ENCODE measurements at regions not wholly inside any gene's neighbourhood (a gene's known extent, or its start where the extent isn't known, plus 50 kb on each side); places are given as distances from the start of the nearest gene placed in this dataset.
"Not testable (repeated sequence)": the region's sequence is repeated elsewhere in the genome, so short reads cannot be mapped to it uniquely, and the experiment has no call there.

DNA sequence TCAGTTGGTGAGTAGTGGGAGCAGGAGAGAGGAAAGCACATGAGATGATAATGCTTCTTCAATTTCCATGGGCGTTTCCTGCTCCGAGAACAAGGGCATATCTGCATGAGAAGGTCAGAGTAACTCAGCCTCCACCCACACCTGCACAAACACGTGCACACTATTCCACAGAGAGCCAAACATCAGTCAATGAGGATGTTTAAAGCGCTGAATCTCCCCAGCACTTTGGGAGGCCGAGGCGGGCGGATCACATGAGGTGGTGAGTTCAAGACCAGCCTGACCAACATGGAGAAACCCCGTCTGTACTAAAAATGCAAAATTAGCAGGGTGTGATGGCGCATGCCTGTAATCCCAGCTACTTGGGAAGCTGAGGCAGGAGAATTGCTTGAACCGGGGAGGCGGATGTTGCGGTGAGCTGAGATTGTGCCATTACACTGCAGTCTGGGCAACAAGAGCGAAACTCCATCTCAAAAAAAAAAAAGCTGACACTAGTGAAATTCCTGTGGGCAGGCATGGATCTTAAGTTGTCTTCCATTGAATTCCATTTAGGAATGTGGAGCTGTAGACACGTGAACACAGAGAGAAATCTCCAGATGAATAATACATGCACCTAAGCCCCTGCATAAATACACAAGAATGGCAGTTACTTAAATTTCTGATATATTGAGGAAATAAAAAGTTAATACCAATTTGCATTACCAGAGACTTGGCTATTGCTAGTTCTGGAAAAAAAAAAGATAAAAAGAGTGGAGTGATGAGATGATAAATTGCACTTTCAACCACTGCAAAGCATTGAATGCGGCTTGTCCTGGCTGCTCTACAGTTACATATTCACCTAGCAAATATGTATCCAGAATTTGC, 1097.4 kb upstream of the TMEM132C start:
- no peak for DNase-seq (ENCODE audit: low spot score)

DNA sequence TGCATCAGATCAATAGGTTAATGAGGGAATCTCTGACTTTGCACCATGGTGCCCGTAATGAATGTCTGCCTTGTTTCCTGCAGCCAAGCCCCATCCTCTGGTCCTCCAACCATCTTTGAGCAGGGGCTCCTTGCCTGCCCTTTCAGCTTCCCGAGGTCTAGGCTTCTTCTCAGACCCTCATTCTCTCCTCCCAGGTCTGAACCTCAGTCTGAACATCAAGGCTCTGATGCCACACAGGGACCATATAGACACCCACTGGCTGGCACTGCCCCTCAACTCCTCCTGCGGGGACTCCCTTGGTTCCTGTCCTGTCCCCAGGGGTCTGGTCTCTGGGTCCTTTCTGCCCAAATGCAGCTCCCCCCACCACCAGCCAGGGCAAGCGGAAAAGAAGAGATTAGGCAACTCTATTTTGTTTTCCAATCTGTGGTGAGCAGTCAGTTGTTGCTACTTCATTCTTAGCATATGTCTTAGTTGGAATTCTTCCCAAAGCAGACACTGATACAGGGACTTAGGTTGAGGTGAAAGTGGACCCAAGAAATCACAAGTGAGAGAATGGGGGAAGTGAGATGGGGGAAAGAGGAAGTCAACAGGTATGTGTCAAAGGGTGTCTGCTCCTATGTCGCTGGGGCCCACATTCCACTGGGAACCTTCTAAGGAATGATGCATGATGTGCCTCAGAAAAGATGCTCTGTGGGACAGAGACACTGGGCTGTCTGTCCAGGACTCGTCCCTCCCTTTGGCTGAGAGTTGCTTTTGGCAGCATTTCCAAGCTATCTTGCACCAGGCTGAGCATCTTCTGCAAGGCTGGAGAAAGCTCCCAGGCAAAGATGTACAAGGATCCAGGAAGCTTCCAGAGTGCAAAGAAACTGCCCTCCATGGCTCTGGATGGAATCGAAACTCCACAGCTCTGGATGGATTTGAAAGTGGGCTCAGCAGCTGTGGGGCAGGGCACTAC, 1096.5 kb upstream of the TMEM132C start:
- no peak for DNase-seq (ENCODE audit: low spot score)

DNA sequence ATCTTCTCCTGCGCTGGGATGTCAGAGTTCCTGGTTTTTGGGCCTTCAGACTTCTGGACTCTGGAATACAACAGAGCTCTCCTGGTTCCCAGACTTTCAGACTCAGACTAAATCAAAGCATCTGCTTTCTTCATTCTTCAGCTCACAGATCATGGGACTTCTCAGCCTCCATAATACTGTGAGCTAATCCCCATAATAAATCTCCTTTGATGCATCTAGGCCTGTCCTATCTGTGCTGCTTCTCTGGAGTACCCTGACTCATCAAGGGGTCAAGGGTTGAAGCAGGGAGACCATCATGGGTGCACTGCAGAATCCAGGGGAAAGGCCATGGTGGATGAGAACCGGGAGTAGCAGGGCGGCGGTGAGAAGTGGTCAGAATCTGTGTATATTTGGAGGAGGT, 1094.1 kb upstream of the TMEM132C start:
- DNase-seq (ENCODE audit: low spot score) = no peak

DNA sequence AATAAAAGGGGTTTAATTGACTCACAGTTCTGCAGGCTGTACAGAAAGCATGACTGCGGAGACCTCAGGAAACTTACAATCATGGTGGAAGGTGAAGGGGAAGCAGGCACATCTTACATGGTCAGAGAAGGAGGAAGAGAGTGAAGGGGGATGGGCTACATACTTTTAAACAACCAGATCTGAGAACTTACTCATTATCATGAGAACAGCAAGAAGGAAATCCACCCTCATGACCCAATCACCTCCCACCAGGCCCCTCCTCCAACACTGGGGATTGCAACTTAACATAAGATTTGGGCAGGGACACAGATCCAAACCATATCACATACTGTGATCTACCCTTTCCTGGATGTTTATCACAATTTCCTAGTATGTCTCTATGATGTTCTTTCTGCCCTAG, 1093.0 kb upstream of the TMEM132C start:
- not testable (repeated sequence) for DNase-seq (ENCODE audit: low spot score)

DNA sequence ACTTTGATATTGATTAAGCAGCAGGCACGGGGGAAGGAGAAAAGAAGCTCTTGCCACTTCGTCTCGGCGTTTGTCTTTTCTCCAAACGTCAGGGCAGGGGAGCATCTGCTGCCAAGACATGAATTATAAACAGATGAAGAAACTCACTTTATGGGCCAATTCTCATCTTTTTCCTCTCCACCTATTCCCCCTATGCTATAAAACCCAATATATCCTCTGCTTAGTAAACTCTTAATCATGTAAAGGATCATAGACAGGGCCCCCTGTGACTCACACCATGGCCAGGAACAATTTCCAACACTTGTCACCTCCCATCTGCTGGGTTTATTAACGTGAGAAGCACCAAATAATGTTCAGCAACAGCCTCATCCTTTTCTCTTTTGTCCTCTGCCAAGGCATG, 1092.1 kb upstream of the TMEM132C start:
- no peak for DNase-seq (ENCODE audit: low spot score)

DNA sequence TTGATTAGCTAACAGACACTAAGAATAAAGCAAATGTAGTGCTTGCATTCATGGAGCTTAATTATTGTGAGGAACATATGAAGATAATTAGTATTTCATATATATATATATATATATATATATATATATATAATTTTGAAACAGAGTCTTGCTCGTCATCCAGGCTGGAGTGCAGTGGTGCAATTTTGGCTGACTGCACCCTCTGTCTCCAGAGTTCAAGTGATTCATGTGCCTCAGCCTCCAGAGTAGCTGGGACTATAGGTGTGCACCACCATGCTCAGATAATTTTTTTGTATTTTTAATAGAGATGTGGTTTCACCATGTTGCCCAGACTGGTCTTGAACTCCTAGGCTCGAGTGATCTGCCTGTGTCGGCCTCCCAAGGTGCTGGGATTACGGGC, 1091.6 kb upstream of the TMEM132C start:
- DNase-seq (ENCODE audit: low spot score) = no peak

DNA sequence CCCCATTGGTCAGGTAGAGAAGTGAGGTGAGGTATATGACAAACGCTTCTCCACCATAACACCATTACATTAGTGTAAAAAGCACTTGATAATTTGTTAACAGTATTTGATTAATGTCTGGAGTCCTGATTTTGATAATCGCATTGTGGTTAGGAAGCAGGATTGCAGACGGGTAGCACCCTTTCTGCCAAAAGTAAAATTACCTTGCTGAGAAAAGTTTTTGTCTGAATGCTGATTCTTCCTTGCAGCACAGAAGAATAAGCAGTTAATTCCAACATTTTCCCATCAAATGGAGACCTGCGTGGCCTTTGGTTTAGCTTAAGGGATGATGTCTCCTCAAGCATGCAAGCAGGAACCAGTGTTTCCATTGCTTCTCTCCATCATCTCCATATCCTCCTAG, 1090.2 kb upstream of the TMEM132C start:
- DNase-seq (ENCODE audit: low spot score) = no peak

DNA sequence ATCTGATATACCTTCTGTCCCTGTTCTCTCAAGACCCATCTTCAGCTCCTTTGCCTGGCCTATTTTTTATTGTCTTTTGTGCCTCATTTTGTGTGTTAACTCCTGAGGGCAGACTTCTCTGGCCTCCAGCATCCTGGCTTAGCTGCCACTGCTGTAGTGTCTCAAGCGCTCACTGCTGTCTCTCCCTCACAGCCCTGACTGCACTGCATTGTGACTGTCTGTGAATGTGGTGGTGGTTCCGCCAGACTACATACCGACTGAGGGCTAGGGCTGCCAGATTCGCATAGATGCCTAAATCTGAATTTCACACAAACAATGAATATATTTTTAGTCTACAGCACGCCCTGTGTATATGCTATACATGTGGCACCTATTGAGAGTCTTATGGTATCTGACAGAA, 1088.9 kb upstream of the TMEM132C start:
- DNase-seq (ENCODE audit: low spot score) = no peak

DNA sequence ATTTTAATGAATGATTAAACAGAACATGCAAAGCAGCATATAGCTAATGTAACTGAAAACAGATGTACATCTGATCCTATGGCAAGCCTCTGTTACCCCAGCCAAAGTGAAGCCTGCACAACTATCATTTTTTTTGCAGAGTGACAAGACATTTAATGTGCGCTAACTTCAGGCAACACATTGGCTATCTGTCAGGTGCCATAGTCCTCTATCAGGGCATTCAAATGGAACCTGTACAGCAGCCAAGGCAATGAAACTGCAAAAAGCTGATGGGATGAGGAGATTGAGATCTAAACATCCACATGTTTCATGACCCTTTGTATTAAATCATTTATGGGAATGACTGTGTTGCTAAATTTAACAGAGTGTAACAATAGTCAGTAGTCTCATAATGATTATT, 1088.5 kb upstream of the TMEM132C start:
- no peak for DNase-seq (ENCODE audit: low spot score)

DNA sequence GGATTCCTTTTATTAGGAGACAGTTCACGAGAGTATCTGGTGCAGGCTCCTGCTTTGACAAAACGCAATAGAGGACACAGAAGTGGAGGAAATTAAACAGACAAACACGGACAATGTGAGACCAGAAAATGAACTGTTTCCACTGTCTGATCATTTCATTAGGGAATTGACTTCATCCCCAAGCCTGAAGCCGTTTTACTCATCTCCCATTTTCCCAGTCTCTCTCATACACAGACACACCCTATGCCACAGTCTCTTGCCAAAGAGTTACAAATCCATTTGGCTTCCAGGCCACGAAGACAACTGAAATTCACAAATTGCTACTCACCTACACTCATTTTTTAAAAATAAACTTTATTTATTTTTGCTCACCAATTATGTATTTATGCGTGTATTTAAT, 1087.8 kb upstream of the TMEM132C start:
- no peak for DNase-seq (ENCODE audit: low spot score)

DNA sequence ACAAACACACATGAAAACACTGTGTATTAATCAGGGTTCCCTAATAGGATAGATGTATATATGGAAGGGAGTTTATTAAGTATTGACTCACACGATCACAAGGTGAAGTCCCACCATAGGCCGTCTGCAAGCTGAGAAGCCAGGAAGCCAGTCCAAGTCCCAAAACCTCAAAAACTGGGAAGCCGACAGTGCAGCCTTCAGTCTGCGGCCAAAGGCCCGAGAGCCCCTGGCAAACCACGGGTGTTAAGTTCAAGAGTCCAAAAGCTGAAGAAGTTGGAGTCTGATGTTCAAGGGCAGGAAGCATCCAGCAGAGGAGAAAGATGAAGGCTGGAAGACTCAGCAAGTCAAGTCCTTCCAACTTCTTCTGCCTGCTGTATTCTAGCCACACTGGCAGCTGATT, 1085.0 kb upstream of the TMEM132C start:
- DNase-seq (ENCODE audit: low spot score) = no peak

DNA sequence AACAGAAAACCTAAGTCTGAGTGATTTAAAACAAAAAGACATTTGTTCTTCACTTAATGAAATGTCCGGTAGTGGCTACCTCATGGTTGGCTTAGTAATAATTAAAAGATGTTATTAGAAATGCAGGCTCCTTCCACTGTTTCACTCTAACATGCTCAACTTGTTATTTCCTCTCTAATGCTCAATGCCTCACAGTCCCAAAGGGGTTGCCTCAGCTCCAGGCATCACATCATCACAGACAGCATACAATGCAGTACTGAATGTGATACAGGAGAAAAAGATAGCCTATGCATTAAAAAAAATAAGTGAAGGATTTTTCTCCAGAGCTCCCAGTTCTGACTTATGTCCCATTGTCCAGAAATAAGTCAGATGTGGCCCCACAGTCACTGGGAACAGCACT, 1077.0 kb upstream of the TMEM132C start:
- DNase-seq (ENCODE audit: low spot score) = no peak

DNA sequence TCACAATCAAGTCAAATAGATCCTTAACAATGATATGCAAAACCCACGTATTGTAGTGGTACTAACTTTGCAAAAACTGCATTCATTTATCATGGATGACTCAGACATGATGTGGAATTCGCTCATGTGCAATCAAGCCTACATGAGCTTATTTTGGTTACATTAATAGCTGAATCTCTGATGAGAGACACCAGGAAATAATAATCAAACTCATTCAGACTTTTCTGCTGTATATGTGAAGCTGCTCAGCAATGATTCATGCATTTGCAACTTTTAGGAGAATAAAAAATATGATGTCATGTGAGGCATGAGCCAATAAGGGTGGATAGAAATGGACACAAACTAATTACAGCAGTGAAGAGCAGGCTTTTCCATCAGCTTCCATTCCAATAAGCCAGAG, 1075.8 kb upstream of the TMEM132C start:
- DNase-seq (ENCODE audit: low spot score) = no peak

DNA sequence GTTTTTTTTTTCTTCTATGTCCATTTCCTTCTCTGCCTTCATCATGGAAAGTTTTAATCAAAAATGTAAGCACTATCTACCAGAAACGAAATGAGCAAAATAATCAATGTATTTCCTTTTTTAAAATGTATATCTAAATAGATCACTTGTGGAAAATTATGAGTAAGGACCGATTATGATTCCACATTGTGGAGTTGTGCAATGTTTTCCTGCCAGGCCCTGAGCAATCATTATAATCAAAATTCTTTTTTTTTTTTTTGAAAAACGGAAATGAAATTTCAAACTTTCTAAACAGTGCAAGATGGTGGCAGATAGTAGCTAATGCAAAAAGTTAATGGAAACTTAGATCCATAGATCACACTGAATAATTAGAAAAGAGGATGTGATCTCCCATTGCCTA, 1074.6 kb upstream of the TMEM132C start:
- DNase-seq (ENCODE audit: low spot score) = no peak

DNA sequence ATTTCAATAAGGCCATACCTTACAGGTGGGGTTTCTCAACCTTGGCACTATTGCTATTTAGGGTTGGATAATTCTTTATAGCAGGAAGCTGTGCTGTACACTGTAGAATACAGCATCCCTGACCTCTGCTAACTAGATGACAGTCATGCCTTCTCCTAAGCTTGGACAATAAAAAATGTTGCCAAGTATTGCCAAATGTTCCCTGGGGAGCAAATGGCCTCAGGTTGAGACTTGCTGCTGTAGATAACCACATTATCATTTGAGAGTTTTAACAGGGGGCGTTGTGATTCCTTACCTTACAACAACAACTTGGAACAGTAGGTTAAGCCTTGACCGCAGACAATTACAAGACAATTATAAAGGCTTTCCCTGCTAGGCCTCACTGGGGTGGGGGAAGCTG, 1073.6 kb upstream of the TMEM132C start:
- no peak for DNase-seq (ENCODE audit: low spot score)

DNA sequence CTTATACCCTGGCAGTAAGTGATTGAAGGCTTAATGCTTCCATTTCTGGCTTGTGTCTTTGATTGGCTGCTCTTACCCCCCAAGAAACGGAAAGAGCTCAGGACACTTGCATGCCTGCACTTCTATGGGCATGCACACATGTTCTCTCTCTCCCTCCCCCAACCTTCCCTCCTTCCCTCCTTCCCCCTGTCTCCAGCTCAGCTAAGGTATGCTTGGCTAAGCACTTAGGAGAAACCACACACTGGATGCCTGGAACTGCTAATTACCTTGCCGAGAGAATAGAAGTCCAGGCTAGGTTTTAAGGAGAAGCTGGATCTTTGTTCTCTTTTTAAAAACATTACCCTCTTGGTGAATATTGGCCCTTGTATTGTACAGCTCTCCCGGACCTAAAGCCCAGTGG, 1072.8 kb upstream of the TMEM132C start:
- DNase-seq (ENCODE audit: low spot score) = no peak

DNA sequence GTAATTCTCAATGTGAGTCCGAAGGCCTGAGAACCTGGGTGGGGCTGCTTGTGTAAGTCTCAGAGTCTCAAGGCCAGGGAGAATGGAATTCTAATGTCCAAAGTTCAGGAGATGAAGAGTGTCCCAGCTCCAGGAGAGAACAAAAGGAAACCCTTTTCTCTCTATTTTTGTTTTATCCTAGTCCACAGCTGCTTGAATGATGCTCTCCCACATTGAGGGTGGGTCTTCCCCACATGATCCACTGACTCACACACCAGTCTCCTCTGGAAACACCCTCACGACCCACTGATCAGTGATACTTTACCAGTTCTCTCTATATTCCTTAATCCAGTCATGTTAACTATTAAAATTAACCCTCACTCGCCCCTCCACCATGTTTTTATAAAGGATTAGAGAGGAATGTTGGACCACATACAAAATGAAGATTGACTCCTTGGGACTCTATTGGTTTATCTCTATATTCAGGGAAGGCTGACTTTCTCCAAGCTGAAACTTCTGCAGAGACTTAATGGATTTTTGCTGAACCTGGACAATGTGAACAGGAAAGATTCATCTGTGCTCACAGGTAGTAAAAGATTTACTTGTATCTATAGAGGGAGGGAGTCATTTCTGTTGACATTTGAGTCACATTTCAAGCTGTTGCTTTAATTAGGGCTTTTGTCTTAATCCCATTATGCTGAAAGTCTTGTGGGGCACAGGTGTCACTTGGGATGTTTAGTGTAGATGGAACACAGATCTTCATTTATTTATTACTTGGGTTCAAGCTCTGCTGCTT, 1061.0 kb upstream of the TMEM132C start:
- no peak for DNase-seq (ENCODE audit: low spot score)

DNA sequence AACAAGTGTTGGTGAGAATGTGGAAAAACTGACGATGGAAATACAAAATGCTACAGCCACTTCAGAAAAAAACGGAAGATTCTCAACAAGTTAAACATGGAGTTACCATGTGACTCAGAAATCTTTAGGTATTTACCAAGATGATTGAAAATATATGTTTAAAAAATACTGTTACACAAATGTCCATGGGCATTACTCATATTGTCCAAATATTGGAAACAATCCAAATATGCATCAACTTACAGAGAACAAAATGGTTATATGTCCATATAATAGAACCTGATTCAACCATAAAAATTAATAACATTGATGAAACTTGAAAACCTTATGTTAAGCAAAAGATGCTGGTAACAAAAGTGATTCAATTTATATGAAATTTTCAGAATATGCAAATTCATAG, 1057.7 kb upstream of the TMEM132C start:
- DNase-seq (ENCODE audit: low spot score) = no peak

DNA sequence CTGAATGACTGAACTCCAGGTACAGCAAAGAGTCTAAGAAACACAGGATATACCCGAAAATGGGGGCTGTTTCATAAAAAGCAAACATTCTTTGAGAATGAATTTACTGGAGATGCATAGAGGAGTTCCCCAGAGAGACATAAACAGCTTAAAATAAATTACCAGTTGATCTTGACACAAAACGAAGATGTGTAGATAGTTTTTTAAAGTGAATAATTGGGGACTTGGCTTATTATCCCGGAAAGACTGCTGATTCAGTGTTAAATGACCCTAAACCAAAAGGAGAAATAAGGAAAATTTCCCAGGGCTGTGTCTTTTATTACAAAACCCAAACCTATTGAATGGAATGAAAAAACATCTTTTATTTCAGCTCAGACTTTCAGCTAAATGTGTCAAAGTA, 1052.8 kb upstream of the TMEM132C start:
- DNase-seq (ENCODE audit: low spot score) = no peak

DNA sequence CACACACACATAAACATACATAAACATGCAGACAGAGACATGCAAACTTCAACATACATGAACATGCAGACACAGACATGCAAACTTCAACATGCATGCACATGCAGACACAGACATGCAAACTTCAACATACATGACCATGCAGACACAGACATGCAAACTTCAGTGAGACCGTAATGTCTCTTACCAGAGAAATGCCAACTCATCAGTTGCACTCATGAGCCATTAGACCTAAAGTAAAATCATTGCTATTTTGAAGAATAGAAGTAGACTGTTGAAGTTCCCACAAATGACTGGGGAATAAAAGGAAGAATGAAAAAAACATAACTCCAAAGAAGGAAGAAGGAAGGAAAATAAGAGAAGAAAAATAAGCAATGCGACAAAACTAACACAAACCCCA, 1044.0 kb upstream of the TMEM132C start:
- DNase-seq (ENCODE audit: low spot score) = no peak

DNA sequence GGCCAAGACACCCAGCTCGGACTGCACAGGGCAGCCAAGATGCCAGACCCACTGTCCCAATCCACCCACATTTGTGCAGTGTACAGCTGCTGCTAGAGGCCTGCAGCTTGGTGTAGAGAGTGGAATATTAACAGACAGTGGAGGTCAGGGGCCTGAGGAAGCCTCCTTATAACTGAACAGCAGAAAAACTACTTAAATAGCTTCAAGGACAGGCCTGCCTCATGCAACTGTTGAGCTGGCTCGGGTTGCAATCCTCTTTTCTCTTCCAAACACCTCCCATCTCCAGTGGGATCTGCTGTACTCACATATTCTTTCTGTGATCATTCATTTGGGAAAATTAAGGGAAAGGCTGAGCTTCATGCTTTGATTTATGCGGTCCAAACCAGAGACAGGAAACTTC, 1043.2 kb upstream of the TMEM132C start:
- no peak for DNase-seq (ENCODE audit: low spot score)

DNA sequence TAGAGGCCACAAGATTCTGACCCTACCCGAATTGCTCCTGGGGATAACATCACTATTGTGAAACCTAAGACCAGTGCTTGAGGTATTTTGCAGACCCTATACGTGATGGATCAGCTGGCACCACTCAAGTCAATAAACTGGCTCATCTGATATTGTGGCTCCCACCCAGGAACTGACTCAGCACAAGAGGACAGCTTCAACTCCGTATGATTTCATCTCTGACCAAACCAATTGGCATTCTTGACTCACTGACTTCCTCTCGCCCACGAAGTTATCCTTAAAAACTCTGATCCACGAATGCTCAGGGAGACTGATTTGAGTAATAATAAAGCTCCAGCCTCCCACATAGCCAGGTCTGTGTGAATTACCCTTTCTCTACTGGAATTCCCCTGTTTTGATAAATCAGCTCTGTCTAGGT, 1036.1 kb upstream of the TMEM132C start:
- no peak for DNase-seq (ENCODE audit: low spot score)
